Sigmoid colon (tissue), 4 donors: ENCODE measurements at regions not wholly inside any gene's neighbourhood (a gene's known extent, or its start where the extent isn't known, plus 50 kb on each side); places are given as distances from the start of the nearest gene placed in this dataset.

Experiments used
- CTCF ChIP-seq, 4 experiments: fragments of 450-650 bp in 3 of 4; fragments of 200-600 bp in 1 of 4; IDR thresholded peaks; one replicate each; pipeline ENCODE4 v1.5.1; 2016 to 2019; ENCODE audit warnings: antibody characterized with exemption in 4 of 4, mild to moderate bottlenecking in 3 of 4, moderate library complexity in 2 of 4
- POLR2A ChIP-seq, 2 donors: fragments of 450-650 bp; IDR thresholded peaks; one replicate each; pipeline ENCODE4 v1.6.1; 2016; ENCODE audit warnings: antibody characterized with exemption in 2 of 2, mild to moderate bottlenecking in 2 of 2, moderate library complexity in 2 of 2
- POLR2AphosphoS5 ChIP-seq, 4 donors: sonication (generic); formaldehyde crosslinking; IDR thresholded peaks; one replicate each; pipeline ENCODE4 v1.6.1; 2017; ENCODE audit warnings: antibody characterized with exemption in 4 of 4

- no peak for TF ChIP-seq POLR2A (IDR thresholded peaks at IDR 0.05)
- no peak for TF ChIP-seq CTCF (IDR thresholded peaks at IDR 0.05)
- no peak for TF ChIP-seq POLR2AphosphoS5 (IDR thresholded peaks at IDR 0.05)
These were observed 165.2 kb downstream of the TMEM200C start for GRCh38 chr18:5729983-5730699.
